ENCODE measurements at regions not wholly inside any gene's neighbourhood (a gene's known extent, or its start where the extent isn't known, plus 50 kb on each side); places are given as distances from the start of the nearest gene placed in this dataset.

- Histone ChIP-seq H3K27ac (ENCODE audit: insufficient read depth, low read length) (no peak overlapping the region), H3K56ac (ENCODE audit: extremely low read depth, insufficient read depth, low read length) (no peak overlapping the region), H2BK15ac (ENCODE audit: low read depth, low read length) (no peak overlapping the region), H3K9me3 (ENCODE audit: control insufficient read depth, insufficient read depth, low read length) (no peaks in the 10 kb centered on the region), H2AK9ac (replicated peaks; ENCODE audit: low read depth, low read length, poor library complexity) (no peak overlapping the region), H2AFZ (replicated peaks; ENCODE audit: low read length, poor library complexity) (no peak overlapping the region), H3K23ac (ENCODE audit: low read depth, low read length) (no peak overlapping the region), H3K79me1 (ENCODE audit: low read depth in 1 of 2, low read length in 2 of 2) (no peaks in the 10 kb centered on the region), H2AK5ac (ENCODE audit: low read depth, low read length) (0 out of 2 replicates have a peak overlapping the region, but pooled peaks have one; percentile 14), H3K9ac (ENCODE audit: low read depth, low read length) (no peak overlapping the region), H3K27me3 (ENCODE audit: control insufficient read depth, insufficient read depth, low read length) (no peaks in the 10 kb centered on the region), H3K14ac (replicated peaks; ENCODE audit: low read depth, low read length) (0 out of 2 replicates have a peak overlapping the region, but pooled peaks have one; percentile 70), H3K4me2 (ENCODE audit: low read depth, low read length) (peak overlapping the region; percentile 43; the same call in 1 of the 2 replicates), H2BK120ac (ENCODE audit: low read depth, low read length) (no peak overlapping the region), H3K4me1 (ENCODE audit: control insufficient read depth, insufficient read depth, low read length) (peaks cover 9% of the 10 kb centered on the region), H2BK20ac (ENCODE audit: low read depth, low read length) (no peak overlapping the region), H4K20me1 (ENCODE audit: insufficient read depth, low read length) (no peaks in the 10 kb centered on the region), H3K4me3 (ENCODE audit: insufficient read depth, low read depth, low read length) (no peak overlapping the region), H2BK5ac (ENCODE audit: low read depth, low read length, poor library complexity, severe bottlenecking) (no peak overlapping the region), H3K9me1 (ENCODE audit: insufficient read depth, low read length) (peaks cover 4% of the 10 kb centered on the region; the same call in 1 of the 2 replicates), H4K8ac (ENCODE audit: low read depth in 2 of 2, low read length in 2 of 2) (no peak overlapping the region), H4K5ac (ENCODE audit: low read depth, low read length) (no peak overlapping the region), H3K4ac (ENCODE audit: low read depth, low read length) (peak overlapping the region; percentile 26; the same call in 1 of the 2 replicates), H4K91ac (ENCODE audit: insufficient read depth, low read depth, low read length) (no peak overlapping the region), H3K36me3 (ENCODE audit: control insufficient read depth, insufficient read depth, low read length) (no peaks in the 10 kb centered on the region), H3K18ac (ENCODE audit: low read depth, low read length) (no peak overlapping the region)
- no TSS peak for BruUV-seq (replicated peaks)
- dilution Hi-C loops (cut with HindIII; ENCODE audit: low sequenced_read_pairs, unreplicated experiment) (no loop called here), intact Hi-C loops (cut with micrococcal nuclease) (no loop called here), in situ Hi-C loops (cut with MboI; ENCODE audit: low sequenced_read_pairs) (no loop called here)
- CTCF ChIA-PET = interaction anchor here (0.8 kb wide), 1 partner anchor 190 kb away, joined by 3 read pairs; no protein-coding TSS in a partner anchor
- TF ChIP-seq CEBPB (IDR thresholded peaks at IDR 0.05; ENCODE audit: low read depth, low read length) (no peak), NFE2L2 (IDR thresholded peaks at IDR 0.05; ENCODE audit: low read depth, low read length) (no peak), FOS (IDR thresholded peaks at IDR 0.05; ENCODE audit: low read depth, low read length) (no peak), MAZ (IDR thresholded peaks at IDR 0.05; ENCODE audit: borderline replicate concordance, low read depth, low read length) (no peak), RCOR1 (IDR thresholded peaks at IDR 0.05; ENCODE audit: insufficient replicate concordance, low read length) (no peak), CHD1 (IDR thresholded peaks at IDR 0.05; ENCODE audit: low read depth, low read length) (no peak), SMC3 (IDR thresholded peaks at IDR 0.05; ENCODE audit: low read depth, low read length) (no peak), CTCF (conservative IDR thresholded peaks at IDR 0.05; ENCODE audit: low read depth, low read length) (no peak), ELK1 (IDR thresholded peaks at IDR 0.05; ENCODE audit: borderline replicate concordance, low read depth, low read length) (no peak), RAD21 (IDR thresholded peaks at IDR 0.05; ENCODE audit: low read length) (no peak), MXI1 (IDR thresholded peaks at IDR 0.05; ENCODE audit: borderline replicate concordance, low read depth, low read length) (no peak), POLR2A (IDR thresholded peaks at IDR 0.05; ENCODE audit: low read depth, low read length) (no peak), MAFK (IDR thresholded peaks at IDR 0.05; ENCODE audit: low read depth, low read length) (no peak), RFX5 (IDR thresholded peaks at IDR 0.05; ENCODE audit: low read depth, low read length) (no peak), BHLHE40 (IDR thresholded peaks at IDR 0.05; ENCODE audit: low read depth, low read length) (no peak), USF2 (IDR thresholded peaks at IDR 0.05; ENCODE audit: low read depth, low read length) (no peak)
- POLR2A ChIA-PET (ENCODE audit: unreplicated experiment) = no interaction called here
- no peak for ATAC-seq (ENCODE audit: low read depth)
- DNase-seq = no peak
Measured at GRCh38 chr2:207282916-207283315, 117.2 kb upstream of the KLF7 start.

Data from IMR-90 (cell line).